ENCODE measurements at regions not wholly inside any gene's neighbourhood (a gene's known extent, or its start where the extent isn't known, plus 50 kb on each side); places are given as distances from the start of the nearest gene placed in this dataset.
"Not testable (repeated sequence)": the region's sequence is repeated elsewhere in the genome, so short reads cannot be mapped to it uniquely, and the experiment has no call there.

- no peak overlapping the region for H3K4me3 ChIP-seq (ENCODE audit: low read length)
- H3K36me3 ChIP-seq (ENCODE audit: control insufficient read depth, insufficient read depth, low read length): no peaks in the 10 kb centered on the region
- no peaks in the 10 kb centered on the region for H3K4me1 ChIP-seq (ENCODE audit: control insufficient read depth, insufficient read depth, low read length)
- no peak overlapping the region for H3K9ac ChIP-seq (ENCODE audit: low read length)
- H3K9me3 ChIP-seq (ENCODE audit: control insufficient read depth, low read length): no peaks in the 10 kb centered on the region
- H3K27me3 ChIP-seq (ENCODE audit: control insufficient read depth, insufficient read depth, low read length): no peaks in the 10 kb centered on the region
These were observed 57.9 kb downstream of the HINT1 start for GRCh38 chr5:131107128-131107527.

GRCh38 chr5:131104169-131104808, 60.8 kb downstream of the HINT1 start:
- Histone ChIP-seq H3K4me3 (ENCODE audit: low read length) (no peak overlapping the region), H3K27me3 (ENCODE audit: control insufficient read depth, insufficient read depth, low read length) (no peaks in the 10 kb centered on the region), H3K9me3 (ENCODE audit: control insufficient read depth, low read length) (no peaks in the 10 kb centered on the region), H3K9ac (ENCODE audit: low read length) (no peak overlapping the region), H3K4me1 (ENCODE audit: control insufficient read depth, insufficient read depth, low read length) (no peaks in the 10 kb centered on the region), H3K36me3 (ENCODE audit: control insufficient read depth, insufficient read depth, low read length) (no peaks in the 10 kb centered on the region)

DNA sequence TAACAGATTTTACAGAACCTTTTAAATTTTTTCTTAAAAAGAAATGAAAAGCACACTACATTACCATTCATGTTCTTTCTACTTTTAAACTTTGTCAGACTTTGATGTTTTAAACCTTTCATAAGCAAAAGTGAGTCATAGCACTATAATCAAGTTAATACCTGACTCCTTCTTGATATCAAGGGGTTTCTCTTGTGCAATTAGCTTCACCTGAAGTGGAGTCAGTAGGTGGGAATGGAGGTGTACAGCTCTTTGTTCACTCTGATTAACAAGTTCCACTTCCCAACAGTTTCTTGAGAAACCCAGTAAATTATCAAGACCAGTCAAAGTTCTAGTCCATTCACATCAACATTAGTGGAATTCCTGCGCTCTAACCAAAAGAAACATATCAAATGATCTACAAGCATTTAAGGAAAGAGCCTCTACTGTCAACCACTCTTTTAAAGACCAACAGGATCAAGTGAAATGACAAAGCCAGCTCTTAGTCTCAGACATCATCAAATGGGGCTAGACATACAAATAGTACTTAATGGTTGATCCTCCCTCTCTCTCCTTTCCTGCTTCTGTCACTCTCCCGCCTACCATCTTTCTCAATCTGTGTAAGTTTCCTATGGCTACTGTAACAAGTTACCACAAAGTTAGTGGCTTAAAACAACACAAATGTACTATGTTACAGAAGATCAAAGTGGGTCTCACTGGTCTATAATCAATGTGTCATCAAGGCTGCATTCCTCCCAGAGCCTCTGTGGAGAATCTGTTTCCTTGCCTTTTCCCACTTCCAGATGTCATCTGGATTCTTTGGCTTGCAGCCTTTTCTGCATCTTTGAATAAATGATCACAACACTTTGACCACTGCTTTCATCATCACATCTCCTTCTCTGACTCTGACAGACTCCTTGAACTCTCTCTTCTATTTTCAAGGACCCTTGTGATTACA, 68.0 kb downstream of the HINT1 start:
- Histone ChIP-seq H3K4me3 (ENCODE audit: low read length) (no peak overlapping the region), H3K27me3 (ENCODE audit: control insufficient read depth, insufficient read depth, low read length) (no peaks in the 10 kb centered on the region), H3K36me3 (ENCODE audit: control insufficient read depth, insufficient read depth, low read length) (no peaks in the 10 kb centered on the region), H3K9me3 (ENCODE audit: control insufficient read depth, low read length) (no peaks in the 10 kb centered on the region), H3K4me1 (ENCODE audit: control insufficient read depth, insufficient read depth, low read length) (no peaks in the 10 kb centered on the region), H3K9ac (ENCODE audit: low read length) (no peak overlapping the region)

DNA sequence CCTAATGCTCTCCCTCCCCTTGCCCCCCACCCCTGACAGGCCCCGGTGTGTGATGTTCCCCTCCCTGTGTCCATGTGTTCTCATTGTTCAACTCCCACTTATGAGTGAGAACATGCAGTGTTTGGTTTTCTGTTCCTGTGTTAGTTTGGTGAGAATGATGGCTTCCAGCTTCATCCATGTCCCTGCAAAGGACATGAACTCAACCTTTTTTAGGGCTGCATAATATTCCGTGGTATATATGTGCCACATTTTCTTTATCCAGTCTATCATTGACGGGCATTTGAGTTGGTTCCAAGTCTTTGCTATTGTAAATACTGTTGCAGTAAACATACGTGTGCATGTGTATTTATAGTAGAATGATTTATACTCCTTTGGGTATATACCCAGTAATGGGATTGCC, 69.5 kb downstream of the HINT1 start:
- H3K4me3 ChIP-seq (ENCODE audit: low read length); H3K36me3 ChIP-seq (ENCODE audit: control insufficient read depth, insufficient read depth, low read length); H3K27me3 ChIP-seq (ENCODE audit: control insufficient read depth, insufficient read depth, low read length); H3K9me3 ChIP-seq (ENCODE audit: control insufficient read depth, low read length); H3K9ac ChIP-seq (ENCODE audit: low read length); H3K4me1 ChIP-seq (ENCODE audit: control insufficient read depth, insufficient read depth, low read length): not testable (repeated sequence)

DNA sequence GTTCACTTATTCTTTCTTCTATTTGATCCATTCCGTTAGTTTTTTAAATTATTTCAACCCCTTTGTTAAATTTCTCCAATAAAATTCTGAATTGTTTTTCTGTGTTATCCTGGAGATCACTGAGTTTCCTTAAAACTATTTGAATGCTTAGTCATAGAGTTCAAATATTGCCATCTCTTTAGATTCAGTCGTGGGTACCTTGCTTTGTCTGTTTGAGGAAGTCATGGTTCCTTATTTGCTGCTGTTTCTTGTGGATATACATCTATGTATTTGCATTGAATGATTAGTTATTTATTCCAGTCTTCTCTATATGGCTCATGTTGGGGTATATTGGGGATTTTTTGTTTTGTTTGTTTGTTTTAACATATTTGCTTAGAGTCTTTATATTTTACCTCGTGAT, 80.6 kb downstream of the HINT1 start:
- Histone ChIP-seq H3K4me1 (ENCODE audit: control insufficient read depth, insufficient read depth, low read length) (no peaks in the 10 kb centered on the region), H3K9ac (ENCODE audit: low read length) (no peak overlapping the region), H3K36me3 (ENCODE audit: control insufficient read depth, insufficient read depth, low read length) (no peaks in the 10 kb centered on the region), H3K9me3 (ENCODE audit: control insufficient read depth, low read length) (no peaks in the 10 kb centered on the region), H3K4me3 (ENCODE audit: low read length) (no peak overlapping the region), H3K27me3 (ENCODE audit: control insufficient read depth, insufficient read depth, low read length) (no peaks in the 10 kb centered on the region)

GRCh38 chr5:131081913-131082488, 83.1 kb downstream of the HINT1 start:
- Histone ChIP-seq H3K27me3 (ENCODE audit: control insufficient read depth, insufficient read depth, low read length) (no peaks in the 10 kb centered on the region), H3K9me3 (ENCODE audit: control insufficient read depth, low read length) (no peaks in the 10 kb centered on the region), H3K4me1 (ENCODE audit: control insufficient read depth, insufficient read depth, low read length) (no peaks in the 10 kb centered on the region), H3K36me3 (ENCODE audit: control insufficient read depth, insufficient read depth, low read length) (no peaks in the 10 kb centered on the region), H3K4me3 (ENCODE audit: low read length) (no peak overlapping the region), H3K9ac (ENCODE audit: low read length) (no peak overlapping the region)

DNA sequence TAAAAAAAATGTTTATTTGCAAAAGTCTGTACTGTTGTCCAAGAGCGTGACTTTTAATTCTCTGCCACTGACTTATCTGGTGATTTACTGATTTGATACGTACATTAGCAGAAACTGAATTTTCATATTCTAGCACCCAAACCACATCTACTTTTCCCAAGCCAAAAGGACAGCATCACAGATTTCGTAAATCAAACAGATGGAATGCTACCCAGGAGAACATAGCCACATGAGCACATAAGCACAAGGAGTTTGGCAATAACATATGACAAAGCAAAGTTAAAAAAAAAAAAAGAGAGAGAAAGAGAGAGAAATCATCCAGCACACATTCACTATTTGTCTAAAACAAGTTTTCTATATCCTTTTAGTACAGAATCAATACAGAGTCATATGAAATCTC, 83.7 kb downstream of the HINT1 start:
- Histone ChIP-seq H3K27me3 (ENCODE audit: control insufficient read depth, insufficient read depth, low read length) (no peaks in the 10 kb centered on the region), H3K4me3 (ENCODE audit: low read length) (no peak overlapping the region), H3K4me1 (ENCODE audit: control insufficient read depth, insufficient read depth, low read length) (no peaks in the 10 kb centered on the region), H3K9me3 (ENCODE audit: control insufficient read depth, low read length) (no peaks in the 10 kb centered on the region), H3K36me3 (ENCODE audit: control insufficient read depth, insufficient read depth, low read length) (no peaks in the 10 kb centered on the region), H3K9ac (ENCODE audit: low read length) (no peak overlapping the region)

- no peaks in the 10 kb centered on the region for H3K4me1 ChIP-seq (ENCODE audit: control insufficient read depth, insufficient read depth, low read length)
- H3K27me3 ChIP-seq (ENCODE audit: control insufficient read depth, insufficient read depth, low read length): no peaks in the 10 kb centered on the region
- no peaks in the 10 kb centered on the region for H3K36me3 ChIP-seq (ENCODE audit: control insufficient read depth, insufficient read depth, low read length)
- H3K9me3 ChIP-seq (ENCODE audit: control insufficient read depth, low read length): no peaks in the 10 kb centered on the region
- H3K4me3 ChIP-seq (ENCODE audit: low read length): no peak overlapping the region
- H3K9ac ChIP-seq (ENCODE audit: low read length): no peak overlapping the region
These were observed 85.8 kb downstream of the HINT1 start for GRCh38 chr5:131079232-131079631.

GRCh38 chr5:131068893-131069643, 96.0 kb downstream of the HINT1 start:
- H3K9ac ChIP-seq (ENCODE audit: low read length): no peak overlapping the region

DNA sequence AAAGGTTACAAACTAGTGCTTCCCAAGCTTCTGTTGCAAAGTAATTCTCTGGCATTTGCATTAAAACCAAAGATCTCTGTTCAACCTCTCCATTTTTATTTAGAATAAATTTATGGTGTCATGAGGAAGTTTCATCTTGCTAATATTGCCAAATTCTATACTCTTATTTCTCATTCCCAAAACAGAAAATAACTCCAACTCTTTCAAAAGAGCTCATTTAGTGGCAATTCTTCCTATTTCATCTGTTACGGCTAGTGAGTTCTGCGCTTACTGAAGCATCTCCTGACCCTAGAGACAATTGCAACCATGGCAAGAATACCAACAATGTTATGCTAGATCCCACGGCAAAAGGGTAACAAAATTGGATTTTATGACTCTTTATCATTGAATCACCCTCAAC, 97.0 kb downstream of the HINT1 start:
- Histone ChIP-seq H3K9ac (ENCODE audit: low read length) (no peak overlapping the region), H3K9me3 (ENCODE audit: control insufficient read depth, low read length) (no peaks in the 10 kb centered on the region), H3K4me1 (ENCODE audit: control insufficient read depth, insufficient read depth, low read length) (no peaks in the 10 kb centered on the region), H3K27me3 (ENCODE audit: control insufficient read depth, insufficient read depth, low read length) (no peaks in the 10 kb centered on the region), H3K4me3 (ENCODE audit: low read length) (no peak overlapping the region), H3K36me3 (ENCODE audit: control insufficient read depth, insufficient read depth, low read length) (no peaks in the 10 kb centered on the region)

More at GRCh38 chr5:131068893-131069643, 96.0 kb downstream of the HINT1 start:
- H3K36me3 ChIP-seq (ENCODE audit: control insufficient read depth, insufficient read depth, low read length): no peaks in the 10 kb centered on the region
- no peaks in the 10 kb centered on the region for H3K27me3 ChIP-seq (ENCODE audit: control insufficient read depth, insufficient read depth, low read length)
- H3K9me3 ChIP-seq (ENCODE audit: control insufficient read depth, low read length): no peaks in the 10 kb centered on the region
- no peak overlapping the region for H3K4me3 ChIP-seq (ENCODE audit: low read length)
- no peaks in the 10 kb centered on the region for H3K4me1 ChIP-seq (ENCODE audit: control insufficient read depth, insufficient read depth, low read length)

GRCh38 chr5:131067636-131068035, 97.4 kb downstream of the HINT1 start:
- H3K36me3 ChIP-seq (ENCODE audit: control insufficient read depth, insufficient read depth, low read length): no peaks in the 10 kb centered on the region
- H3K9ac ChIP-seq (ENCODE audit: low read length): no peak overlapping the region
- H3K9me3 ChIP-seq (ENCODE audit: control insufficient read depth, low read length): no peaks in the 10 kb centered on the region
- no peak overlapping the region for H3K4me3 ChIP-seq (ENCODE audit: low read length)
- no peaks in the 10 kb centered on the region for H3K27me3 ChIP-seq (ENCODE audit: control insufficient read depth, insufficient read depth, low read length)
- no peaks in the 10 kb centered on the region for H3K4me1 ChIP-seq (ENCODE audit: control insufficient read depth, insufficient read depth, low read length)

Data from mucosa of stomach (tissue), 1 donor.